Small intestine (tissue), 7 donors: ENCODE measurements at regions not wholly inside any gene's neighbourhood (a gene's known extent, or its start where the extent isn't known, plus 50 kb on each side); places are given as distances from the start of the nearest gene placed in this dataset.

Source experiments
- DNase-seq, 2 donors: peaks; one replicate each; pipeline versions ENCODE4 v3.0.0 to v3.0.0-alpha.2; 2013
- FAIRE-seq: peaks from 2 replicates; lab custom pipeline; 2012; peaks lifted over from hg19 to GRCh38; lab: Jason Lieb, UNC
- H3K27ac ChIP-seq, 3 donors: one replicate each; pipeline ENCODE4 v1.5.1; 2013; ENCODE audit warnings: low read length in 2 of 3, mild to moderate bottlenecking in 2 of 3, control low read depth in 1 of 3, inconsistent platforms in 1 of 3, low read depth in 1 of 3, moderate library complexity in 1 of 3
- H3K27me3 ChIP-seq, 3 donors: one replicate each; pipeline ENCODE4 v1.6.1; 2013; ENCODE audit warnings: low read length in 3 of 3, inconsistent platforms in 1 of 3; ENCODE audit not compliant: control insufficient read depth in 3 of 3, insufficient read depth in 3 of 3
- H3K36me3 ChIP-seq, 3 donors: one replicate each; pipeline ENCODE4 v1.6.1; 2013; ENCODE audit warnings: low read length in 3 of 3, inconsistent platforms in 1 of 3, low read depth in 1 of 3, mild to moderate bottlenecking in 1 of 3, moderate library complexity in 1 of 3; ENCODE audit not compliant: control insufficient read depth in 3 of 3, insufficient read depth in 2 of 3
- H3K4me1 ChIP-seq, 3 donors: one replicate each; pipeline ENCODE4 v1.6.1; 2013; ENCODE audit warnings: low read length in 2 of 3, inconsistent platforms in 1 of 3, low read depth in 1 of 3, mild to moderate bottlenecking in 1 of 3, moderate library complexity in 1 of 3; ENCODE audit not compliant: control insufficient read depth in 3 of 3, insufficient read depth in 2 of 3
- H3K4me3 ChIP-seq, 3 donors: one replicate each; pipeline ENCODE4 v1.5.1; 2013; ENCODE audit warnings: low read length in 3 of 3, control low read depth in 1 of 3, inconsistent platforms in 1 of 3, low read depth in 1 of 3, mild to moderate bottlenecking in 1 of 3, moderate library complexity in 1 of 3
- H3K9me3 ChIP-seq, 2 donors: one replicate each; pipeline ENCODE4 v1.6.1; 2013; ENCODE audit warnings: low read depth in 1 of 2, low read length in 1 of 2; ENCODE audit not compliant: control insufficient read depth in 2 of 2, insufficient read depth in 1 of 2
- WGBS, 3 donors: extraction: QIAGEN DNeasy Blood & Tissue Kit; methylation state at CpG; one replicate each; pipeline ENCODE4 v1.1.7; 2013; 5-methylcytosine and 5-hydroxymethylcytosine counted together
- donor health status: healthy with polysubstance abuse.
- donor health status: control.
- donor health status: control.
- donor health status: Bipolar disorder and iron deficiency.
- donor health status: healthy.

GRCh38 chr12:11568155-11568761, 81.2 kb upstream of the ETV6 start:
- FAIRE-seq: peak; percentile 55
- no peaks in the 10 kb centered on the region for H3K36me3 ChIP-seq
- H3K27ac ChIP-seq: peak overlapping the region in 1 of 3 donors; percentile 88
- H3K27me3 ChIP-seq: no peaks in the 10 kb centered on the region
- no peak overlapping the region for H3K4me3 ChIP-seq
- no peaks in the 10 kb centered on the region for H3K9me3 ChIP-seq
- no peaks in the 10 kb centered on the region for H3K4me1 ChIP-seq
- 85 to 95% (median 91%) methylated on average over 3 of the region's 3 CpGs for WGBS, 3 donors
- DNase-seq: no peak

DNA sequence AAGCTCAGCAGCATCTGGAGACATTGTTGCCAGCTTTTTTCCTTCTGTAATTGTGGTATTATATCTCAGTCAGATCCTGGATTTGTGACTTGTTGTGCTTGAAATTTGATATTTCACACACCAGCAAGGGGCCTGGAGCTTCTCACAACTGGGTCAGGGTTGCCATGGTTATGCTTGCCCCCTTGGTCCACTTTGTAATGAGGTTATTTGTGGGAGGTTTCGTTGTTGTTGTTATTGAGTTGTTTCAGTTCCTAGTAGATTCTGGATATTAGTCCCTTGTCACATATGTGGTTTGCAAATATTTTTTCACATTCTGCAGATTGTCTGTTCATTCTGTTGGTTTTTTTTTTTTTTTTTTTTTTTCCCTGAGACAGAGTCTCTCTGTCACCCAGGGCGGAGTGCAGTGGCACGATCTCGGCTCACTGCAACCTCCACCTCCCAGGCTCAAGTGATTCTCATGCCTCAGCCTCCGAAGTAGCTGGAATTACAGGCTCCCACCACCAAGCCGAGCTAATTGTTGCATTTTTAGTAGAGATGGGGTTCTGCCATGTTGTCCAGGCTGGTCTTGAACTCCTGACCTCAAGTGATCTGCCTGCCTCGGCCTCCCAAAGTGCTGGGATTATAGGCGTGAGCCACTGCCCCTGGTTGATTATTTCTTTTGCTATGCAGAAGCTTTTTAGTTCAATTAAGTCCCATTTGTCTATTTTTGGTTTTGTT, 80.6 kb upstream of the ETV6 start:
- Histone ChIP-seq H3K36me3 (no peaks in the 10 kb centered on the region), H3K4me1 (no peaks in the 10 kb centered on the region), H3K27me3 (no peaks in the 10 kb centered on the region), H3K4me3 (no peak overlapping the region), H3K27ac (peak overlapping the region in 1 of 3 donors; percentile 88), H3K9me3 (no peaks in the 10 kb centered on the region)
- DNase-seq (no peak), FAIRE-seq (no peak)
- 74 to 86% (median 83%) methylated on average over 8 of the region's 8 CpGs for WGBS, 3 donors

GRCh38 chr12:11569716-11570115, 79.8 kb upstream of the ETV6 start:
- no peaks in the 10 kb centered on the region for H3K27me3 ChIP-seq
- no peak overlapping the region for H3K27ac ChIP-seq
- FAIRE-seq (no peak), DNase-seq (no peak)
- H3K4me1 ChIP-seq: no peaks in the 10 kb centered on the region
- no peak overlapping the region for H3K4me3 ChIP-seq
- H3K9me3 ChIP-seq: no peaks in the 10 kb centered on the region
- no peaks in the 10 kb centered on the region for H3K36me3 ChIP-seq

- Histone ChIP-seq H3K27me3 (no peaks in the 10 kb centered on the region), H3K4me3 (no peak overlapping the region), H3K9me3 (no peaks in the 10 kb centered on the region), H3K27ac (no peak overlapping the region), H3K36me3 (no peaks in the 10 kb centered on the region), H3K4me1 (no peaks in the 10 kb centered on the region)
- WGBS, 3 donors: 87 to 95% (median 89%) methylated on average over 2 of the region's 2 CpGs
- FAIRE-seq: no peak
- DNase-seq: no peak
These were observed 75.6 kb upstream of the ETV6 start for GRCh38 chr12:11573880-11574279.

DNA sequence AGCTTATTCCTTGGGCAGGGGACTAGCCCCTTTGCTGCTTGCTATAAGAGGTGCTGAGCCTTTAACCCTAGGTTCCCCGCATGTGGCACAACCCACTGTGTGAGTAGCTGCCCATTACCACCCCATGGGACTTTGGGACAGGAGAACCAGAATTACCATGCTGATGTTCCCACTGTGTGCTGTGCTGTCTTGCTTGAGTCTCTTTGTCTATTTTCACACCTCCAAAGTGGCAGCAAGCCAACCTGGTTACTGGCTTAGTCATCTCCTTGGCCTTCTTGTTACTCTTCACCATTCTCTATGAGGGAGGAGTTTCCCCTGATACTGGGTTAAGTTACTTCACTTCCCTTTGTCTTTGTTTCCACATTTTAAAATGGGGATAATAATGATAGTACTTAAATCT, 73.4 kb upstream of the ETV6 start:
- Histone ChIP-seq H3K4me1 (no peaks in the 10 kb centered on the region), H3K4me3 (no peak overlapping the region), H3K36me3 (no peaks in the 10 kb centered on the region), H3K27me3 (no peaks in the 10 kb centered on the region), H3K9me3 (no peaks in the 10 kb centered on the region), H3K27ac (no peak overlapping the region)
- DNase-seq (no peak), FAIRE-seq (no peak)
- WGBS, 3 donors: 94 to 100% (median 98%) methylated on average over 1 of the region's 1 CpG

DNA sequence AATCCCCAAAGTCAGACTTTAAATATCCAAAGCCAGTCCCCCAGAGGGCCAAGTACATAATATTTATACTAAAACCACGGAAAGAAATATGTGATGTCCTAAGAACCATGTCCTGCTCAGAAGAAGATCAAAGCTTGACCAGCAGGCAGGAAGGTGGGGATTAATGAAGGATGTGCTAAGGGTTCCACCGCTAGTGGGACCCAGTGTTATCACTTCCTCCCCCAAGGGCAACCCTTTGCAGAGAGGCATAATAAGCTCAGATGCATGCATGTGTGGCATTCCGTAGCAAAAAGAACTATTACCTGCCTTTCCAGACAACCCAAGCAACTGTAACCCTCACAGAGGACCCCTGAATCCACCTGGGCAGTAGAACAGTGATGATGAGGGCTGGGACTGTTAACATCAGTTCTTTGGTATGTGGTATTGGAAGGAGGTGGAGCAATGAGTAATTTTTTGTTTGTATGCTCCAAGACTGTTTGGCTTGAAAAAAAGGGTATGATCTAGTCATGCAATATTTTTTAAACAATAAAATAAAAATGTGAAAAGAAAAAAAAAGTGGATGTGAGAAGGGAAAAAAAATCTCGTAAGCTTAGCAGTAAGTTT, 71.7 kb upstream of the ETV6 start:
- FAIRE-seq (no peak), DNase-seq (no peak)
- no peaks in the 10 kb centered on the region for H3K9me3 ChIP-seq
- H3K4me1 ChIP-seq: no peaks in the 10 kb centered on the region
- no peaks in the 10 kb centered on the region for H3K36me3 ChIP-seq
- no peak overlapping the region for H3K4me3 ChIP-seq
- 68 to 83% (median 74%) methylated on average over 4 of the region's 4 CpGs for WGBS, 3 donors
- no peak overlapping the region for H3K27ac ChIP-seq
- no peaks in the 10 kb centered on the region for H3K27me3 ChIP-seq

GRCh38 chr12:11578461-11578993, 70.9 kb upstream of the ETV6 start:
- Histone ChIP-seq H3K27me3 (no peaks in the 10 kb centered on the region), H3K9me3 (no peaks in the 10 kb centered on the region), H3K36me3 (no peaks in the 10 kb centered on the region), H3K4me1 (no peaks in the 10 kb centered on the region), H3K4me3 (no peak overlapping the region), H3K27ac (no peak overlapping the region)
- no peak for FAIRE-seq
- WGBS, 3 donors: 66 to 85% (median 80%) methylated on average over 3 of the region's 3 CpGs
- DNase-seq: no peak

DNA sequence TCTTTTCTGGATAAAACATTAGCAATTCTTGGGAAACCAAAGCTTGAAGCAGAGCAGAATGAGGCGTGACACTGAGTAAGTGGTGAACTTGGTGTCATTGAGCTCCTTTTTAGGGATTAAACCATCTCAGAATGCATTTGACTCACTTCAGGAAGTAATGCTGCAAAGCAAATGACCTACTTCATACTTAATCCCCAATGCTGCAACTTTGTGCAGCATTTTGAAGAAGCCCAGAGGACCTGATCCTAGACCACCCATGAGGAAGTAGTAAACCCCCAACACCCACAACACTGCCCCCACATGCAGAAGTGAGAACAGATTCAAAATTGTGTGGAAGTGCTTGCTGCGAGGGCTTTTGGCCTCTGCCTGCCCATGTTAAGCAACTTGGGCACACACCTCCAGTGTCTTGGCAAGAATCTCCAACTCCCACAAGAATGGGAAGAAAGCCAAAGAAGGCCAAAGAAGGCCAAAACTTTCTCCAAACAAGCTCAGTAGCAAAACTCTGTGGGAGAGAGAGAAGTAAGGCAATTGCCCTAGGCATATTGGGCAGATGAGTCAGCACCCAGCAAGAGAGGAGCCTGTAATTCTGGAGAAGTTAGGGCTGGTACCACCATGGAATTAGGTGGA, 69.2 kb upstream of the ETV6 start:
- FAIRE-seq: no peak

More for the DNA sequence above, 69.2 kb upstream of the ETV6 start:
- H3K4me1 ChIP-seq: no peaks in the 10 kb centered on the region
- H3K27ac ChIP-seq: no peak overlapping the region
- no peaks in the 10 kb centered on the region for H3K27me3 ChIP-seq
- no peak for DNase-seq
- no peaks in the 10 kb centered on the region for H3K36me3 ChIP-seq
- H3K9me3 ChIP-seq: no peaks in the 10 kb centered on the region
- 47 to 69% (median 58%) methylated on average over 2 of the region's 2 CpGs for WGBS, 3 donors
- no peak overlapping the region for H3K4me3 ChIP-seq
